ENCODE measurements at regions not wholly inside any gene's neighbourhood (a gene's known extent, or its start where the extent isn't known, plus 50 kb on each side); places are given as distances from the start of the nearest gene placed in this dataset.

GRCh38 chr2:120606931-120607330 lies 128.7 kb upstream of the GLI2 start:
- H3K18ac ChIP-seq (ENCODE audit: extremely low read depth, low read length): no peak overlapping the region
- peak overlapping the region; percentile 50; the same call in 1 of the 2 replicates for H2BK12ac ChIP-seq (ENCODE audit: low read depth, low read length)
- FAIRE-seq (no peak), DNase-seq (ENCODE audit: low read depth in 1 of 2, low spot score in 2 of 2) (no peak)
- H2AFZ ChIP-seq (ENCODE audit: low read length): no peak overlapping the region
- ChIA-PET POLR2A (ENCODE audit: partially characterized antibody) (no interaction called here), CTCF (ENCODE audit: partially characterized antibody) (interaction anchor here (0.6 to 3.1 kb wide), 9 partner anchors 12 to 260 kb away, joined by 3 to 14 read pairs (median 3); no protein-coding TSS in a partner anchor)
- H4K8ac ChIP-seq (ENCODE audit: extremely low read depth, insufficient read depth, low read length): no peak overlapping the region
- H2BK120ac ChIP-seq (replicated peaks; ENCODE audit: low read depth, low read length): no peak overlapping the region
- peak overlapping the region; percentile 46; the same call in 1 of the 2 replicates for H2BK15ac ChIP-seq (ENCODE audit: low read length)
- no peaks in the 10 kb centered on the region; the same call in 1 of the 2 replicates for H3K23me2 ChIP-seq (ENCODE audit: low read depth, low read length)
- no peaks in the 10 kb centered on the region for H3K79me2 ChIP-seq (ENCODE audit: control insufficient read depth in 1 of 2, insufficient read depth in 2 of 2, low read length in 2 of 2)
- H2AK5ac ChIP-seq (ENCODE audit: low read depth, low read length): no peak overlapping the region
- WGBS, 2 experiments (ENCODE audit: extremely low coverage in 1 of 2, insufficient coverage in 1 of 2, insufficient read length in 1 of 2, insufficient replicate concordance in 2 of 2, low coverage in 1 of 2, low lambda C conversion rate in 2 of 2, missing lambda C conversion rate in 1 of 2): 89% methylated on average over 6 of the region's 6 CpGs; no CpG with 5 or more reads in 1 of the 2 experiments
- 0 out of 2 replicates have a peak overlapping the region, but pooled peaks have one; percentile 10 for H2BK5ac ChIP-seq (ENCODE audit: low read depth, low read length)
- H3K4me2 ChIP-seq (ENCODE audit: insufficient read depth in 1 of 2, low read depth in 2 of 2, low read length in 2 of 2): no peak overlapping the region
- peaks cover 0 to 4% (median 3%) of the 10 kb centered on the region in 4 experiments; a peak in 4 of 7 replicates for H3K4me1 ChIP-seq (replicated peaks in 1 of 4; ENCODE audit: control insufficient read depth in 3 of 4, insufficient read depth in 4 of 4, low read length in 3 of 4)
- no peaks in the 10 kb centered on the region for H3K79me1 ChIP-seq (ENCODE audit: low read depth, low read length)
- H3K9ac ChIP-seq (replicated peaks in 1 of 4; ENCODE audit: extremely low read depth in 1 of 4, low read depth in 3 of 4, low read length in 3 of 4): no peak overlapping the region
- H3K23ac ChIP-seq (ENCODE audit: insufficient read length): no peak overlapping the region
- no peak overlapping the region for H2BK20ac ChIP-seq (ENCODE audit: low read length)
- no peaks in the 10 kb centered on the region for H3K9me3 ChIP-seq (ENCODE audit: insufficient read depth in 2 of 2, low read depth in 1 of 2, low read length in 1 of 2)
- no peak overlapping the region for H3K27ac ChIP-seq (ENCODE audit: low read depth, low read length)
- no peak overlapping the region for H3K56ac ChIP-seq (replicated peaks; ENCODE audit: insufficient read length, low read depth, low read length)
- peaks cover 0 to 2% (median 0%) of the 10 kb centered on the region in 4 experiments; a peak in 3 of 7 replicates for H3K27me3 ChIP-seq (replicated peaks in 1 of 4; ENCODE audit: control insufficient read depth in 3 of 4, extremely low read depth in 1 of 4, insufficient read depth in 3 of 4, low read length in 3 of 4)
- H3K4ac ChIP-seq (replicated peaks; ENCODE audit: insufficient read length, low read depth, low read length): no peak overlapping the region
- H4K91ac ChIP-seq (replicated peaks; ENCODE audit: insufficient read length, low read length): no peak overlapping the region
- no peak overlapping the region for H3K4me3 ChIP-seq (ENCODE audit: extremely low read depth in 1 of 4, insufficient read depth in 2 of 4, low read depth in 3 of 4, low read length in 4 of 4)
- no peaks in the 10 kb centered on the region for H4K20me1 ChIP-seq (replicated peaks in 1 of 2; ENCODE audit: control insufficient read depth in 1 of 2, insufficient read depth in 2 of 2, low read length in 2 of 2)
- no peak overlapping the region for H3K14ac ChIP-seq (ENCODE audit: insufficient read length)
- H3K36me3 ChIP-seq (ENCODE audit: control insufficient read depth in 2 of 4, insufficient read depth in 4 of 4, low read length in 3 of 4): no peaks in the 10 kb centered on the region
- H4K5ac ChIP-seq (ENCODE audit: insufficient read length, low read depth, low read length): no peak overlapping the region
- TF ChIP-seq, protein P1, sequence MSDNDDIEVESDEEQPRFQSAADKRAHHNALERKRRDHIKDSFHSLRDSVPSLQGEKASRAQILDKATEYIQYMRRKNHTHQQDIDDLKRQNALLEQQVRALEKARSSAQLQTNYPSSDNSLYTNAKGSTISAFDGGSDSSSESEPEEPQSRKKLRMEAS (IDR thresholded peaks at IDR 0.05): no peak
- TF ChIP-seq EGR1 (IDR thresholded peaks at IDR 0.05; ENCODE audit: borderline replicate concordance, low read depth, low read length): no peak
- no peak for TF ChIP-seq ZNF274 (IDR thresholded peaks at IDR 0.05; ENCODE audit: borderline replicate concordance, extremely low read depth, low read length)
- TF ChIP-seq KDM5A (IDR thresholded peaks at IDR 0.05; ENCODE audit: low read length): no peak
- no peak for TF ChIP-seq CEBPB (IDR thresholded peaks at IDR 0.05; ENCODE audit: low read depth, low read length)
- TF ChIP-seq SIRT6 (IDR thresholded peaks at IDR 0.05; ENCODE audit: low read length): no peak
- TF ChIP-seq SP4 (IDR thresholded peaks at IDR 0.05; ENCODE audit: low read length): no peak
- TF ChIP-seq TCF12 (IDR thresholded peaks at IDR 0.05; ENCODE audit: low read depth, low read length): no peak
- no peak for TF ChIP-seq MAFK (IDR thresholded peaks at IDR 0.05; ENCODE audit: low read depth, low read length)
- no peak for TF ChIP-seq RFX5 (IDR thresholded peaks at IDR 0.05; ENCODE audit: borderline replicate concordance, low read depth, low read length)
- TF ChIP-seq POLR2A (IDR thresholded peaks at IDR 0.05; ENCODE audit: control extremely low read depth in 1 of 2, low read depth in 2 of 2, low read length in 2 of 2): no peak
- no peak for TF ChIP-seq BRCA1 (IDR thresholded peaks at IDR 0.05; ENCODE audit: low read depth, low read length)
- TF ChIP-seq, protein P2, sequence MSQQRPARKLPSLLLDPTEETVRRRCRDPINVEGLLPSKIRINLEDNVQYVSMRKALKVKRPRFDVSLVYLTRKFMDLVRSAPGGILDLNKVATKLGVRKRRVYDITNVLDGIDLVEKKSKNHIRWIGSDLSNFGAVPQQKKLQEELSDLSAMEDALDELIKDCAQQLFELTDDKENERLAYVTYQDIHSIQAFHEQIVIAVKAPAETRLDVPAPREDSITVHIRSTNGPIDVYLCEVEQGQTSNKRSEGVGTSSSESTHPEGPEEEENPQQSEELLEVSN (IDR thresholded peaks at IDR 0.05): no peak
- TF ChIP-seq HDAC6 (IDR thresholded peaks at IDR 0.05; ENCODE audit: low read depth, low read length): no peak
- TF ChIP-seq EP300 (IDR thresholded peaks at IDR 0.05; ENCODE audit: borderline replicate concordance in 1 of 2, low read depth in 2 of 2, low read length in 2 of 2): no peak
